Activated CD8-positive, alpha-beta memory T cell treated with anti-CD3 and anti-CD28 coated beads, Interleukin-2, amount 50 U/mL, for 1 hour (primary cell): ENCODE measurements at regions not wholly inside any gene's neighbourhood (a gene's known extent, or its start where the extent isn't known, plus 50 kb on each side); places are given as distances from the start of the nearest gene placed in this dataset.
"Not testable (repeated sequence)": the region's sequence is repeated elsewhere in the genome, so short reads cannot be mapped to it uniquely, and the experiment has no call there.

ENCODE experiments used
- DNase-seq: peaks from one replicate; pipeline ENCODE4 v3.0.0-alpha.2; 2020; ENCODE audit errors: extremely low read depth

DNA sequence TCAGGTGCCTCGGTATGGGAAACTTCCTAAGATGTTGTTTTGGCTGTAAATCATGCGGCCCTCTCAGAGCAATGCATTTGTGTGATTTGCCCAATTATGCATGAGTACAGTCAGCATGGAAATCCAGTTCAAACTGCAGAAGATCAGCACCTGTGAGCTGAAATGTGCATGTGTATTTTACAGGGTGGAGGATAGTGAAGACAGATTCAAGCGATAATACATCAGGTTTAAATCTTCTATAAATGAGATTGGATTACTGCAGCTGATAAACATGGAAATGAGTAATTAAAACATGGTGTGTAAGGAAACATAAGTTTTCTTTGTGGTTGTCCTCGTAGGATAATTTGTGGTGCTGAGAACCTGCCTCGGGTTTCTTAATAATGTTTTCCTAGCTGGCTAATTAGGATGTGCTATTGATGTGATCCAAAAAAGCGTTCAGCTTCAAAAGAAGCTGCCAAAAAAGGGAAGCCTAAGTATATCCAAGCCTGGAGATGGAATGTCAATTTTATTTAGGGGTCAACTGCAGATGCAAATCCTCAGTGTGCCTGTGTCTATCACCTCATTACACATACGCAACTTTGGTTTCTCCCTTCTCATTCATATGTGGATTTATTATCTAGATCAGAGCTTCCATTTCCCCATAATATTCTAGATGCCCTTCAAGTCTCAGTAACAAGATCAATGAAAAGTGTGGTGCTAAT is 117.1 kb upstream of the CCDC28A start:
- no peak for DNase-seq

DNA sequence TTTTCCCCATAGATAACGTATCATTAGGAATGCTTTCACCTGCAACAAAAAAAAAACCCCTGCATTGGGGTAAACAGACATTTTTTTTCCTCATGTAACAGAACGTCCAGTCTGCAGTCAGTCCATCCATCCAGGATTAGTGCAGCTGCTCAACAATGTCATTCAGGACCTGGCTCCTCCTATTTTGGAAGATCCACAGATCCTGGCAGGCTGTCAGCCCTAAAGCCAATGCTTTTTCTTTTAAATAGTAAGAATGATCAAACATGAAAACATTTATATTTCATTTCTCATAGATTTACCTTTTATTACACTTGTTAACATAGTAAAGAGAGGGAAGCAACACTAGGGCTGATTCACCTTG is 116.5 kb upstream of the CCDC28A start:
- DNase-seq: no peak

DNA sequence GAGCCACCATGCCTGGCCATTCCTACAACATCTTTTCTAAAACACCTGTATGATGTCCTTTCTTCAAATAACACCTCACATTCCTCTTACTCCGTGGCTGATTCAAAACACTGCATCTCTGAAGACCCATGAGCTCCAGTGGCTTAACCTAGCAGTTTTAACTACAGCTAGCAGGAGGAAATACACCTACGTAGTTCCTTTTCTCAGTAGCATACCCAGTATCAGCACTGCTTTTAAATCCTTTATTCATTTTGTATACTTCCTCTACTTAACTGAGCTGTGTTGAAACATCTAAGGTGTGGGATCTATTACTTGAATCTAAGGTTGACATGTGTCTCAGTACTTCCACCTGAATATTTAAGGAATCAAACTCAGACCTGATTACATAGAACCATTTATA is 113.6 kb upstream of the CCDC28A start:
- no peak for DNase-seq

DNA sequence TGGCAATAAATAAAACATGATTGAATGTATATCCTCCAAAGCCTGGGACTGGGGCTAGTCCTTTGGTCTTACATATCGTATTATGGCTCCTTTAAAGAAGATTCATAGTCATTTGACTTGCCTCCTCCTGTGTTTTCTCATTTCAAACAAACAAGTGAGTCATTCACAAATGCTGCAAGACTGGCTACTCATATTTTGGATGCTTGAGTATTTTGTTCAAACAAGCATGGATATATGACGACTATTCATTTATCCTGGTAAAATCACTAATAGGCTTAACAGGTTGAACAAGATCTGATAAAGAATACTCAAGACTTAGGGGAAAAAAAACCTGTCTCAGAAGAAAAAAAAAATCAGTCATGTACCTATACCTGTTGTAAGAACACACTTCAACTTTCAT is 111.1 kb upstream of the CCDC28A start:
- DNase-seq: no peak

DNA sequence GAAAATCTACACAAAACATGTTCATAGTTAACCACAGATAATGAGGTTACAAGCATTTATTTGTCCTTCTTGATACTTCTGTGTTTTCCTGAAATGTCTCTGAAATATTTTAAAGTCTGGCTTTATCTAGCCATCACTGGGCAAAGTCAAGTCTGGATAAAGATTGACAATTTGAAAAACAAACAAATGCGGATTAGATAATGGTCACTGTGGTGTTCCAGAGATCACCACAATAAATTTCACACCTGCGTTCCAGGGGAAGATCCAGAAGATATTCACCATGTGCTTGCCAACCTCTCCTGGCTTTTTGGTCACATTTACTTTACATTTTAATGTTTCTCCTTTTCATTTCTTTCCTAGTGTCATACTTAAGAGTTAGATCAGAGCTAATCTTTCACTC is 109.7 kb upstream of the CCDC28A start:
- DNase-seq: no peak

DNA sequence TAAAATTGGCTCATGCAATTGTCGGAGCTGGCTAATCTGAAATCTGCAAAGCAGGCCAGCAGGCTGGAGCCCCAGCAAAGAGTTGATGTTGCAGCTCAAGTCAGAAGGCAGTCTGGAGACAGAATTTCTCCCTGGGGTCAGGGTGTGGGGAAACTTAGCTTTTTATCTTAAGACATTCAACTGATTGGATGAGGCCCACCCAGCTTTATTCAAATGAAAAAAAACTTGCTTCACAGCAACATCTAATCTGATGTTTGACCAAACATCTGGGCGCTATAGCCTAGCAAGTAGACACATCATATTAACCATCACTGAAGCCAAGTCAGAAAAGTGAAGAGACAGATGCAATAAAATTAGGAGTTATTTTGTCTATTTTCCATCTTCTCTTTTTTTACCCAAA is 108.8 kb upstream of the CCDC28A start:
- DNase-seq: no peak

DNA sequence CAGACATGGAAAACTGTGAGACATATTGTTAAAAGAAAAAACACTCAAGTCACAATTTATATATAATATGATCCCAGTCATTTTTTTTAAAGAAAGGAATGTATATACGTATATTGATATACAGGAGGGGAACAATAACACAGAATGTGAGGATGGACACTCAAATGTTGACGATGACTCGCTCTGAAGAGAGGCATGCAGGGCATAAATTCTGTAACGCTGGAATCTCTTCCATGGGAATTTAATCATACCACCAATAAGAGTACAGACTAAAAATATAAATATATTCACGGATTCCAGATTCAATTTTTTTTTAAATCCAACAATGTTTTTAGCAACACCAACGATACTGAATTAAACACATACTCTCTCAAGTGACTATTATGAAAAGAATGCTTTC is 106.9 kb upstream of the CCDC28A start:
- no peak for DNase-seq

DNA sequence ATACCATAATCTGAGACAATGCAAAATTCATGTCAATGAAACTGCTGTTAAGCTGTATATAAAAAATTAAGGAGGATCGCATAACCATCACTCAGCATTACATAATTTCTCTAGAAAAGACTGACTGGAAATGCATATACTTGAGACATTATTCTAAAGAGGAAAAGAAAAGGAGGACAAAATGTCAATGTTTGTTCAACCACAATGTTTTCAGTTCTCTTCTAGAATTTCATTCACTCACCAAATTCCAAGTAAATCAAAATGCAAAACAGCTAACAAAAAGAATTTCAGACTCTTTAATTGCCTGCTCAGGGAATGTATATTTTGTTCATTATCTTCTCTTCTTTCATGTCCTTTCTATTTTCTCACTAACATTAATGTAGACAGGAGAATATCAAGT is 106.2 kb upstream of the CCDC28A start:
- DNase-seq: no peak

DNA sequence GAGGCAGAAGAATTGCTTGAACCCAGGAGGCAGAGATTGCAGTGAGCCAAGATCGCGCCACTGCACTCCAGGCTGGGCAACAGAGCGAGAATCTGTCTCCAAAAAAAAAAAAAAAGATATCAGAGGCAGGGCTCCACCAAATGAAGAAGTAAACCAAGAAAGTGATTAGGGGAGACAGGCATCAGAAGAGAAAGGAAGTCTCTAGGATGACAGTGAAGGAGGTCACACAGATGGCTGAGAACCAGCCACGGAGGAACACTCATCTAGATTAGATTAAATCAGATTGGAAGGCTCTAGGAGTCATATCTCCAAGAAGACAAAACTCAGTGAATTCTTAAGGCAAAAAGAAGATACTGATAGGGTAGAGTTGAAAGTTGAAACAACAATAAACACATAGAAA is 102.2 kb upstream of the CCDC28A start:
- DNase-seq: no peak

DNA sequence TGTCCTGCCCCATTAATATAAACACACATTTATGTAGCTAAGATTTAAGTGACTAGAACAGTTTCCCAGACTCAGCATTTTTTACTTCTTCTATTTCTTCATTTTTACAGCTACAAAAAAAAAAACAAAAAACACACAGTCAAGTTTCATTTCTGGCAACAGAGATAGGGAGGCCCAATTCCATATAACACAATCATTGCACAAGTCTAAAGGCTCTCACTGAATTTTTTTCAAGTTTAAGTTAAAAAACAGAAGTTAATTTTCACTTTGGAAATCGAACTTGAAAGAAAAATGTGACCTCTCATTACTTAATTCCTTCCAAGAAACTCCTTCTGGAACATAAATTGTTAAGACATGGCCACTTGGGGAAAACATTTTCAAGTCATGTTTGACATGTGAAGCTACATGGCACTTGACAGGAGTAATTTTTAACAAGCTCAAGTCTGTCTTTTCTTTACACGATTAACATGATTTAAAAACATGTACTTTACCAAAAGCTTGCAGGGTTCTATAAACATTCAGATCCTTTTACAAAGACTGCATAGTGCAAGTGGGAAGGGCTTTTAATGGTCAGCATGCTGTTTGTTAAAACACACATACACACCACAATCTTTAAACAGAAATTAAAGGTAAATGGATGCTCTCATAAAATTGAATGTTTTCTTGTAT is 100.1 kb upstream of the CCDC28A start:
- no peak for DNase-seq

DNA sequence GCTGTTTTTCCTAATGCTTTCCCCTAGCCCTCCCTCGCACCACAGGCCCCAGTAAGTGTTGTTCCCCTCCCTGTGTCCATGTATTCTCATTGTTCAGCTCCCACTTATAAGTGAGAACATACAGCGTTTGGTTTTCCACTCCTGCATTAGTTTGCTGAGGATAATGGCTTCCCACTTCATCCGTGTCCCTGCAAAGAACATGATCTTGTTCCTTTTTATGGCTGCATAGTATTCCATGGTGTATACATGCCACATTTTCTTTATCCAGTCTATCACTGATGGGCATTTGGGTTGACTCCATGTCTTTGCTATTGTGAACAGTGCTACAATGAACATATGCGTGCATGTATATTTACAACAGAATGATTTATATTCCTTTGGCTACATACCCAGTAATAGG is 99.1 kb upstream of the CCDC28A start:
- not testable (repeated sequence) for DNase-seq

DNA sequence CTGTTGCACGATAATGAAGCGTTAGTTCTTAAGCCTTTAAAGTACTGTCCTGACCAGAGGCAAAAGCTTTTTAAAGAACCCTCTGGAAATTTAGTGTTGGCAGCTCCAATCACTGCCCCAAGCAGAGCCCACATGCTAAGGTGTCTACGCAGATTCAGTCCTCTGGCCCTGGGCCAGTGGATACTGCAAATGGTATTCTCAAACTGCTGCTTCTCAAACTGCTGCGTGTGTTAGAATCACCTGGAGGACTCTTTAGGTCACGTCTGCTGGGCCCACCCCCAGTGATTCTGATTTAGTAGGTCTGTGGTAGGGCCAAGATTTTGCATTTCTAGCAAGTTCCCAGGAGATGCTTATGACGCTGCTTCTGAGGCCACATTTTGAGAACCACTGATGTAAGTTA is 96.0 kb upstream of the CCDC28A start:
- no peak for DNase-seq

DNA sequence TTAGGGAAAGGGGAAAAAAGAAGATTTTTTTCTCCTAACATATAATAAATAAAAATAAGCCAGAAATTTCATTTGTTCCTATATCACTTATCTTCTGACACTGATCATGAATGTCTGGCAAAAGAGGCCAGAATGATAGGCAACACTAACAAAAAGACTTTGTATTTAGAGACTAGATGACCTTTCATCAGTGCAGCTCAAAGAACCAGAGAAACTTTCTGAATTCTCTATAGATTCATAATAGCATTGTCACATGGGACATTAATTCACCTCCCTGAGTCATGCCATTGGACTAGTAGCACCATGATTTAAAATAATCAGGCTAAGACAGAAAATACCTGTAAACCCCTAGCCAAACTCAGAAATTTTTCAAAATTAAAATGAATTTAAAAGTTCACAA is 95.4 kb upstream of the CCDC28A start:
- DNase-seq: no peak

DNA sequence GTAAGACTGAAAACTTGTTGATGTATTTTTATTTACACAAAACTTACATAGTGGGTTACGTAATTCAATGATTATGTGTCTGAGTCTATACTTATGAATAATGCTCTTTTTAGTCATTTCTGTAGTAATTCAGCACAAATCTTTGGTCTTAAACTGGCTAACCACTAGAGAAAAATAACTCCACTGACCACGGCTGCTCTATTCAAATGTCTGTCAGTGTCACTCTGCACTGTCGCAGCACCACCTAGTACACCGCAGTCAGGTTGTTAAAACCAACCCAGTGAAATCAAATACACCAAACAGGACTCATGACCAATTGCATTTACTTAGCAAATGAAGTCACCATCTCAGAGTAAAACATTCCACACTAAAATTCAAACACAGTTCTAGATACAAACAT is 93.5 kb upstream of the CCDC28A start:
- DNase-seq: no peak

DNA sequence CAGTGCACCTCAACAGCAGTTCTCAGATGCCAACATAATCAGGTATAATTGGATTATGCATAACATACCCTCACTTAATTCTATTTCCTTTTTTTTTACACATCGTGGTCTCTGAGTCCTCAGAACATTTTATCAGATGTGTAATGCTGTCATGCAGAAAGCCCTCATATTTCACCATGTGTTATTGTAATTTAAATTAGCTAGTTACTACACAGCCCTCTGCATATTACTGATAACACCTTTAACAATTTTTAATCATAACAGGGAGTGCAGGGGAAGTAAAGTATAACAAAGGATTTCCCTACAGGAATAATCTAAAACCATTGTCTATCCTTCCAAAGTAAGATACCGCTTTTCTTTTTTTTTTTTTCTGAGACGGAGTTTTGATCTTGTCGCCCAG is 91.9 kb upstream of the CCDC28A start:
- no peak for DNase-seq

DNA sequence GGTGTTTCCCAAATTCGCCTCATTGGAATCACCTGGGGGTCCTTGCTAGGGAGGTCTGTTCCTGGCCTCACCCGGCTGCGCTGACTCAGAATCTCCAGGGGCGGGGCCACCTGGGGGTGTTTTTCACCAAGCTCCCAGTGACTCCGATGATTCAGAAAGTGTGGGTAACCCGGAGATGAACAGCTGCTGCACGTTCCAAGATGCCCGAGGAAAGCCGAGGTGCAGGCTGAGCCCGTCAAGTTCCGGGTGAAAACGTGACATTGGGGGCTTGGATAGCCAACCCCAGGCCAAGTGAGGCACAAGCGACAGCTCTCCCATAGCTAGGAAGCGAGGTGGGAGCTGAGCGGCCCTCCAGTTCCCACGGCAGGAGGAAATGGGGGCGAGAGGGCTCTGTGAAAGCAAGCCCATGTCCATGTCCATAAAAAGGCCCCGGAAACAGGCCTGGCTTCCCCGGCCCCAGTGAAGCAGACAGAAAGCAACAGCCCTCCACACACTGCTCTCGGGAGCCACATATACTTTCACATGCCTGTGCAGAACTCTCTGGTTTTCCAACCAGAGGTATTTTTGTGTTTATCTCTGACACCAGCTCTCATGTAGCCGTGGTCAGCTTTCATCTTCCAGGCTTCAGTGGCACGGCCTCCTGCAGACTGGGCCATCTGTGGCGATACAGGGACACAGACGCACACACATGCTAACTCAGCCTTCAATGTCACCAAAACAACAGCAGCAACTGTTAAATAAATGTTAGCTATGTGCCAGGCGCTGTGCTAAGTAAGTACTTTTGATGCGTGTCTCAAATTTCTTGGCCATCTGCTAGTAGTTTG is 90.7 kb upstream of the CCDC28A start:
- DNase-seq: no peak

DNA sequence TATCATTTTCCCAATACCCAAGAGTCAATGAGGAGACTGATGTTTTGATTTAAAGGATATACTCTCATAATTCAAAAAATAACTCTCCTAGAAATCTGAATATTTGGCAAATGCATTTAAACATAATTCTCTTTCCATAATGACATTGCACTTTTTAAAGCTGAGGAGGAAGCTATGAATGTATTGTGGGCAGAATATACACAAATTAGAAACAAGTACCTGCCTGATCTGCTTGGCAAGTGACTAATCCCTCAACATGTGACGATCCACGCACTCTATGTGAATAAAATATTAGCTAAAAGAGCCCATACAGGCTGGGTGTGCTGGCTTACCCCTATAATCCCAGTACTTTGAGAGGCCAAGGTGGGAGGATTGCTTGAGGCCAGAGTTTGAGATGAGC is 88.3 kb upstream of the CCDC28A start:
- no peak for DNase-seq

DNA sequence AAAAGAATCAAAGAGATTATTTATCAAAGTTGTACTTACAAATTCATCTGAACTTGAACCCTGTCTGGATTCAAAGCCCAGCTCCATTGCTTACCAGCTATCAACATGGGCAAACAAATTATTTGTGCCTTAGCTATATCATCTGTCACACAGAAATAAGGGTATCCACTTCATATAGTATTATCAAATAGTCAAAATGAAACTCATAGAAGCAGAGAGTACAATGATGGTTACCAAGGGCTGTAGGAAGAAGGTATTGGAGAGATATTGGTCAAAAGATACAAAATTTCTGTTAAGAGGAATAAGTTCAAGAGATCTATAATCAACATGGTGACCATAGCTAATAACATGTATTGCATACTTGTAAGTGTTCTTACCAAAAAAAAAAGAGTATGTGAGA is 87.8 kb upstream of the CCDC28A start:
- no peak for DNase-seq

DNA sequence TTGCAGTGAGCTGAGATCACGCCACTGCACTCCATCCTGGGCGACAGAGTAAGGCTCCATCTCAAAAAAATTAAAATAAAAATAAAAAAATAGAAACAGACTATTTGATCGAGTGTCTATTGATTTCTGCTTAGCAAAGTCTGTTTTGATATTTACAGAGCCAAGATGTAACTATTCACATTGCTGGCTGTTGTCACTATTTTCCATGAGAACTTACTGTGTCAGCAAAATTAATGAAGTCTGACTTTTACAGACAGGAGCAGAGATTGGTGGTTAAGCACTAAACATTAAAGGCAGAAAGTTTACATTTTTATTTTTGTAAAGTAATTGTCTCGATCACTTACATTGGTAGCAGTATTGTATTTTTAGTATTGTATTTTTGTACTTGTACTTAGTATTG is 85.0 kb upstream of the CCDC28A start:
- no peak for DNase-seq

DNA sequence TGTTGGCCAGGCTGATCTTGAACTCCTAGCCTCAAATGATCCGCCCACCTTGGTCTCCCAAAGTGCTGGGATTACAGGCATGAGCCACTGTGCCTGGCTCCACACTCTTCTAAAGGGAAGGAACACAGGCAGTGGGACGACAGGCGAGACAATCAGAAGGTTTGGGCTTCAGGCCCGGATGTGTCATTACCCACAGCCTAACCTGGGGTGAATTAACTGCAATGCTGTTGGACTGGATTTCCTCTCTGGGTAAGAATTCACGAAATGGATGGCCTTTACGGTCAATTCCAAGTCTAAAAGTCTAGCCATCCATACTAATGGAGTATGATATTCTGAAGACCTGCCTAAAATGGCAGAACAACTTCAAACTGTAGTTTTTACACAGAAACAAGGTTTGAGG is 83.7 kb upstream of the CCDC28A start:
- no peak for DNase-seq

DNA sequence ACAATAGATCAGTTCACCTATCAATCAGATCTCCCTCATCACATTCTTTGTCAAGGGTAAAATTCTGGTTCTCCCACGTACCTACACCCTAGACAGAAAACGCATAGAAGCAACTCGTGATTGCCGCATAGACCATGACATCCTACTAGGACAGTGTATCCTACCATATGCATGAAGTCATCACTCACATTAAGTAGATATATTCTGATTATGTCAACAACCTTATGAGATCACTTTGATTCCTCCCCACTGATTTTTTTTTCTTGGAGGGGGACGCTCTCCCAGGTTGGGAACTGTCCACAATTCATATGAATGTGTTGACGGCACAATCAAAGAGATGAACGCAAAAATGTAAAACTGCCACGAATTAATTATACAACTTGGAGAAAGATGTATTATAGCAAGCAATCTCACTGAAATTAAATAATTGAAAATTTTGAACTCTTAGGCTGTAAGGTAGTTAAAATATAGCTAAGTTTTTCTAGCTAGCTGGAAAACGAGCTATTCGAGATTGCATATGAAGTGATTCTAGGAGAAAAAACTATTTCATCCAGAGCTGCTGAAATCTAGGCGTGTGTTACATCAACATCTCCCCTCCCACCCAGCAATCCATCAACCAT is 82.5 kb upstream of the CCDC28A start:
- DNase-seq: no peak

DNA sequence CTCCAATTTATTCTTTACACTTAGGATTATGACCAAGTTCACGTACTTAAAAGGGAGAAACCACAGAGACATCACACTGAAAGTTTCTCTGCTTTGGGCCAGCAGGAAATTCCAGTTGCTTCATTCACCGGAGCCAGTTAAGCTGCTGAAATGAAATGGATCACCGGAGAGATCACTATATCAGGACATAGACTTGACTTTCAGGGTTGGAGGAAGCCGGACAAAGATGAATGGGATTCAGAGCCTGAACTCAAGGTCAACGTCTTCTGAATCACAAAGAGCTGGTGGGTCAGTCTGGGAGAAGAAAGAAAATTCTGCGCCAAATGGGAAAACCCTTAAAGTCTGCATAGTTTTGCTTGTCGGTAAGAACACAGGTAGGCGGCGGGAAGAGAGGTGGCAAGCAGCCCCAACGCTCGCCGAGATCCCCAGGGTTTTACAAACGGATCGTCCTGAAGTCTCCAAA is 81.9 kb upstream of the CCDC28A start:
- no peak for DNase-seq
